Astrocyte (in vitro differentiated cells and primary cell): ENCODE measurements at regions not wholly inside any gene's neighbourhood (a gene's known extent, or its start where the extent isn't known, plus 50 kb on each side); places are given as distances from the start of the nearest gene placed in this dataset.

Experiments
- DNase-seq: peaks from one replicate; pipeline ENCODE4 v3.0.0-alpha.2; 2010; ENCODE audit warnings: low read depth
- FAIRE-seq: peaks from 2 replicates; lab custom pipeline; 2011; peaks lifted over from hg19 to GRCh38; lab: Jason Lieb, UNC
- H2AFZ ChIP-seq: 2 replicates; pipeline ENCODE4 v1.6.0; 2012; ENCODE audit warnings: low read depth, low read length, inconsistent platforms
- H3K27ac ChIP-seq: 2 replicates; pipeline ENCODE4 v1.5.1; 2011; ENCODE audit warnings: low read depth, low read length, inconsistent platforms
- H3K27me3 ChIP-seq: 2 replicates; pipeline ENCODE4 v1.6.0; 2011; ENCODE audit warnings: low read length, inconsistent platforms; ENCODE audit not compliant: insufficient read depth
- H3K36me3 ChIP-seq: 2 replicates; pipeline ENCODE4 v1.5.1; 2011; ENCODE audit warnings: low read length, inconsistent platforms; ENCODE audit not compliant: insufficient read depth
- H3K4me1 ChIP-seq: 2 replicates; pipeline ENCODE4 v1.5.1; 2011; ENCODE audit warnings: low read length, inconsistent platforms; ENCODE audit not compliant: insufficient read depth
- H3K4me2 ChIP-seq: 2 replicates; pipeline ENCODE4 v1.6.0; 2012; ENCODE audit warnings: low read length, inconsistent platforms
- H3K4me3 ChIP-seq: 2 replicates; pipeline ENCODE4 v1.5.1; 2011; ENCODE audit warnings: low read depth, mild to moderate bottlenecking, low read length, inconsistent platforms; ENCODE audit not compliant: insufficient read depth
- H3K79me2 ChIP-seq: 2 replicates; pipeline ENCODE4 v1.6.0; 2012; ENCODE audit warnings: mild to moderate bottlenecking, low read length, inconsistent platforms; ENCODE audit not compliant: insufficient read depth
- H3K9ac ChIP-seq: 2 replicates; pipeline ENCODE4 v1.6.0; 2012; ENCODE audit warnings: mild to moderate bottlenecking, low read length, inconsistent platforms
- H3K9me3 ChIP-seq: 2 replicates; pipeline ENCODE4 v1.5.1; 2012; ENCODE audit warnings: low read depth, mild to moderate bottlenecking, low read length, inconsistent platforms; ENCODE audit not compliant: insufficient read depth
- H4K20me1 ChIP-seq: 2 replicates; pipeline ENCODE4 v1.6.0; 2012; ENCODE audit warnings: low read length, inconsistent platforms; ENCODE audit not compliant: insufficient read depth
- H3K27ac Mint-ChIP-seq: one replicate; pipeline ENCODE4 v1.8.0; 2021; ENCODE audit warnings: mild to moderate bottlenecking, mixed read lengths; ENCODE audit not compliant: unreplicated experiment
- H3K27me3 Mint-ChIP-seq: one replicate; pipeline ENCODE4 v1.8.0; 2021; ENCODE audit warnings: low read depth, mixed read lengths; ENCODE audit not compliant: unreplicated experiment
- H3K36me3 Mint-ChIP-seq: one replicate; pipeline ENCODE4 v1.8.0; 2021; ENCODE audit warnings: low read depth, mixed read lengths; ENCODE audit not compliant: unreplicated experiment
- H3K4me1 Mint-ChIP-seq: one replicate; pipeline ENCODE4 v1.8.0; 2021; ENCODE audit warnings: low read depth, mixed read lengths; ENCODE audit not compliant: unreplicated experiment
- H3K4me3 Mint-ChIP-seq: one replicate; pipeline ENCODE4 v1.8.0; 2021; ENCODE audit warnings: mild to moderate bottlenecking, moderate library complexity, mixed read lengths; ENCODE audit not compliant: unreplicated experiment
- H3K9me3 Mint-ChIP-seq: one replicate; pipeline ENCODE4 v1.8.0; 2021; ENCODE audit warnings: mild to moderate bottlenecking, mixed read lengths; ENCODE audit not compliant: unreplicated experiment
- CTCF ChIP-seq: IDR thresholded peaks from 2 replicates; pipeline ENCODE4 v1.5.1; 2011; ENCODE audit warnings: low read depth, mild to moderate bottlenecking, inconsistent platforms, low read length, moderate library complexity; ENCODE audit not compliant: insufficient read depth
- EZH2 ChIP-seq: IDR thresholded peaks from 2 replicates; pipeline ENCODE4 v1.6.1; 2012; ENCODE audit warnings: mild to moderate bottlenecking, low read length, inconsistent platforms; ENCODE audit not compliant: insufficient read depth

- Histone ChIP-seq H3K4me3 (no peak overlapping the region), H3K9ac (no peak overlapping the region), H3K27ac (no peak overlapping the region), H2AFZ (no peak overlapping the region), H3K9me3 (no peaks in the 10 kb centered on the region), H3K36me3 (no peaks in the 10 kb centered on the region), H3K27me3 (peaks cover 4% of the 10 kb centered on the region), H3K4me2 (no peak overlapping the region), H3K4me1 (no peaks in the 10 kb centered on the region), H3K79me2 (no peaks in the 10 kb centered on the region), H4K20me1 (no peaks in the 10 kb centered on the region)
- Mint-ChIP-seq H3K9me3 (no peaks in the 10 kb centered on the region), H3K4me3 (no peak overlapping the region), H3K36me3 (no peaks in the 10 kb centered on the region), H3K4me1 (peaks cover 3% of the 10 kb centered on the region), H3K27me3 (peaks cover 13% of the 10 kb centered on the region), H3K27ac (no peak overlapping the region)
- no peak for TF ChIP-seq EZH2
- no peak for TF ChIP-seq CTCF
- no peak for FAIRE-seq
- no peak for DNase-seq
Measured at GRCh38 chr17:56648321-56648720, 54.8 kb downstream of the NOG start.

GRCh38 chr17:56648806-56649205, 55.3 kb downstream of the NOG start:
- FAIRE-seq, result no peak
- H3K36me3 ChIP-seq, result no peaks in the 10 kb centered on the region
- H3K4me1 ChIP-seq, result no peaks in the 10 kb centered on the region
- H3K27ac ChIP-seq, result no peak overlapping the region
- H3K4me2 ChIP-seq, result no peak overlapping the region
- no peaks in the 10 kb centered on the region for H3K9me3 Mint-ChIP-seq
- no peaks in the 10 kb centered on the region for H3K9me3 ChIP-seq
- no peak overlapping the region for H3K4me3 ChIP-seq
- TF ChIP-seq EZH2 (no peak), CTCF (no peak)
- no peaks in the 10 kb centered on the region for H4K20me1 ChIP-seq
- no peak overlapping the region for H3K4me3 Mint-ChIP-seq
- H3K79me2 ChIP-seq, result no peaks in the 10 kb centered on the region
- H3K27me3 ChIP-seq, result peaks cover 2% of the 10 kb centered on the region
- no peak overlapping the region for H2AFZ ChIP-seq
- H3K9ac ChIP-seq, result no peak overlapping the region
- peaks cover 3% of the 10 kb centered on the region for H3K4me1 Mint-ChIP-seq
- no peak for DNase-seq
- peaks cover 8% of the 10 kb centered on the region for H3K27me3 Mint-ChIP-seq
- H3K27ac Mint-ChIP-seq, result no peak overlapping the region
- no peaks in the 10 kb centered on the region for H3K36me3 Mint-ChIP-seq

- H3K27me3 ChIP-seq, result no peaks in the 10 kb centered on the region
- H4K20me1 ChIP-seq, result no peaks in the 10 kb centered on the region
- Mint-ChIP-seq H3K4me1 (peaks cover 3% of the 10 kb centered on the region), H3K4me3 (no peak overlapping the region), H3K9me3 (peaks cover 5% of the 10 kb centered on the region), H3K36me3 (no peaks in the 10 kb centered on the region), H3K27ac (no peak overlapping the region), H3K27me3 (peaks cover 5% of the 10 kb centered on the region)
- DNase-seq (no peak), FAIRE-seq (no peak)
- no peaks in the 10 kb centered on the region for H3K4me1 ChIP-seq
- H3K9me3 ChIP-seq, result no peaks in the 10 kb centered on the region
- no peak overlapping the region for H2AFZ ChIP-seq
- TF ChIP-seq EZH2, result no peak
- TF ChIP-seq CTCF, result no peak
- H3K36me3 ChIP-seq, result no peaks in the 10 kb centered on the region
- H3K4me3 ChIP-seq, result no peak overlapping the region
- no peak overlapping the region for H3K27ac ChIP-seq
- no peak overlapping the region for H3K9ac ChIP-seq
- H3K79me2 ChIP-seq, result no peaks in the 10 kb centered on the region
- H3K4me2 ChIP-seq, result no peak overlapping the region
Measured at GRCh38 chr17:56652628-56653027, 59.1 kb downstream of the NOG start.
